HCT116 (cell line): ENCODE measurements at regions not wholly inside any gene's neighbourhood (a gene's known extent, or its start where the extent isn't known, plus 50 kb on each side); places are given as distances from the start of the nearest gene placed in this dataset.

Experiments
- ATAC-seq: fragments of 200-7000 bp; cut with Tn5 transposase; 2 replicates; pipeline ENCODE4 v1.9.1; 2020; ENCODE audit warnings: mild to moderate bottlenecking, moderate library complexity
- BruUV-seq: library from RNA; stranded (reverse); fragments of 400-500 nt; replicated peaks from 2 replicates; lab custom pipeline; 2021; lab: Mats Ljungman, UMichigan
- CTCF ChIA-PET: fragments of 300-600 bp; sonication (Branson Sonifier 250); formaldehyde crosslinking; loops from one replicate; lab custom pipeline; 2021; ENCODE audit warnings: antibody characterized with exemption; lab: Charles Lee
- POLR2A ChIA-PET: fragments of 300-600, 350-600 bp; sonication (Branson Sonifier 250); formaldehyde crosslinking; loops from one replicate; lab custom pipeline; 2021; ENCODE audit warnings: antibody characterized with exemption; lab: Charles Lee
- RAD21 ChIA-PET, 2 experiments: fragments of 300-600 bp; sonication (Branson Sonifier 250); formaldehyde crosslinking; loops; one replicate each; lab custom pipeline; 2023; ENCODE audit warnings: low total read pairs in 2 of 2; ENCODE audit not compliant: uncharacterized antibody in 2 of 2, unreplicated experiment in 2 of 2, low non-redundant PET in 1 of 2; lab: Charles Lee
- DNase-seq: peaks from one replicate; pipeline ENCODE4 v3.0.0-alpha.2; 2010; ENCODE audit warnings: low read depth, low spot score
- H2AFZ ChIP-seq: fragments of 200-600 bp; shearing (Covaris generic), sonication (generic); 2 replicates; pipeline ENCODE4 v1.6.1; 2017; ENCODE audit warnings: low read depth, mixed run types, mixed read lengths, antibody characterized with exemption, low read length; ENCODE audit not compliant: poor library complexity, severe bottlenecking
- H3K27ac ChIP-seq: 2 replicates; pipeline ENCODE4 v1.5.1; 2012; ENCODE audit warnings: low read depth, low read length
- H3K27me3 ChIP-seq: fragments of 200-600 bp; sonication (generic); 2 replicates; pipeline ENCODE4 v1.6.1; 2016; ENCODE audit warnings: mixed run types, low read length, mixed read lengths; ENCODE audit not compliant: insufficient read depth
- H3K36me3 ChIP-seq, 2 experiments: fragments of 200-500 bp in 1 of 2; fragments of 200-600 bp in 1 of 2; sonication (Bioruptor generic) in 1 of 2; sonication (generic) in 1 of 2; 2 replicates each; pipeline versions ENCODE4 v1.5.1 to v1.6.1; 2014 to 2016; ENCODE audit warnings: low read length in 2 of 2, inconsistent platforms in 1 of 2, mixed read lengths in 1 of 2, mixed run types in 1 of 2; ENCODE audit not compliant: insufficient read depth in 2 of 2, control insufficient read depth in 1 of 2
- H3K4me1 ChIP-seq, 2 experiments: fragments of 200-600 bp in 1 of 2; sonication (generic) in 1 of 2; 2 replicates each; pipeline versions ENCODE4 v1.5.1 to v1.6.1; 2012 to 2017; ENCODE audit warnings: low read length in 2 of 2, inconsistent platforms in 1 of 2, mild to moderate bottlenecking in 1 of 2, mixed read lengths in 1 of 2, mixed run types in 1 of 2, moderate library complexity in 1 of 2; ENCODE audit not compliant: insufficient read depth in 2 of 2, control insufficient read depth in 1 of 2
- H3K4me2 ChIP-seq: fragments of 200-600 bp; sonication (generic); 2 replicates; pipeline ENCODE4 v1.6.1; 2017; ENCODE audit warnings: mixed run types, low read length, mixed read lengths
- H3K4me3 ChIP-seq, 2 experiments: fragments of 200-600 bp in 1 of 2; sonication (generic) in 1 of 2; replicated peaks in 1 of 2; 2 replicates each; pipeline ENCODE4 v1.5.1; 2011 to 2016; ENCODE audit warnings: low read length in 2 of 2, control low read depth in 1 of 2, low read depth in 1 of 2, mild to moderate bottlenecking in 1 of 2, mixed read lengths in 1 of 2, mixed run types in 1 of 2
- H3K79me2 ChIP-seq: fragments of 200-600 bp; sonication (generic); 2 replicates; pipeline ENCODE4 v1.6.1; 2017; ENCODE audit warnings: mild to moderate bottlenecking, mixed run types, low read length, moderate library complexity, mixed read lengths; ENCODE audit not compliant: insufficient read depth
- H3K9ac ChIP-seq: fragments of 200-600 bp; sonication (generic); 2 replicates; pipeline ENCODE4 v1.6.1; 2016; ENCODE audit warnings: low read length, mixed read lengths
- H3K9me2 ChIP-seq: fragments of 200-600 bp; sonication (generic), shearing (Covaris generic); 2 replicates; pipeline ENCODE4 v1.6.1; 2017; ENCODE audit warnings: mixed run types, mild to moderate bottlenecking, moderate library complexity; ENCODE audit not compliant: insufficient read depth
- H3K9me3 ChIP-seq, 2 experiments: fragments of 200-500 bp in 1 of 2; fragments of 200-600 bp in 1 of 2; sonication (Bioruptor generic) in 1 of 2; sonication (generic) in 1 of 2; 2 replicates each; pipeline ENCODE4 v1.6.1; 2014 to 2017; ENCODE audit warnings: low read length in 2 of 2, mixed read lengths in 2 of 2, inconsistent platforms in 1 of 2, low read depth in 1 of 2, mild to moderate bottlenecking in 1 of 2, mixed run types in 1 of 2, moderate library complexity in 1 of 2; ENCODE audit not compliant: control insufficient read depth in 1 of 2, insufficient read depth in 1 of 2
- H4K20me1 ChIP-seq: fragments of 200-600 bp; sonication (generic), shearing (Covaris generic); 2 replicates; pipeline ENCODE4 v1.6.1; 2017; ENCODE audit warnings: mixed run types, mild to moderate bottlenecking, moderate library complexity; ENCODE audit not compliant: insufficient read depth
- EGR1 ChIP-seq: IDR thresholded peaks from 2 replicates; pipeline ENCODE4 v1.6.1; 2012; ENCODE audit warnings: low read depth
- ELF1 ChIP-seq: IDR thresholded peaks from 2 replicates; pipeline ENCODE4 v1.6.1; 2012; ENCODE audit warnings: low read depth, borderline replicate concordance
- EZH2phosphoT487 ChIP-seq: fragments of 200-600 bp; IDR thresholded peaks from 2 replicates; pipeline ENCODE4 v1.6.1; 2018; ENCODE audit warnings: antibody characterized with exemption, borderline replicate concordance
- FOSL1 ChIP-seq: IDR thresholded peaks from 2 replicates; pipeline ENCODE4 v1.6.1; 2012; ENCODE audit warnings: low read depth
- JUND ChIP-seq: IDR thresholded peaks from 2 replicates; pipeline ENCODE4 v1.6.1; 2012
- POLR2A ChIP-seq: IDR thresholded peaks from 2 replicates; pipeline ENCODE4 v1.7.0; 2011; ENCODE audit warnings: borderline replicate concordance; ENCODE audit not compliant: insufficient read depth, insufficient read length; ENCODE audit errors: extremely low read depth
- POLR2AphosphoS5 ChIP-seq: IDR thresholded peaks from 2 replicates; pipeline ENCODE4 v1.6.1; 2011; ENCODE audit warnings: mild to moderate bottlenecking, low read depth, low read length, moderate library complexity
- RAD21 ChIP-seq: IDR thresholded peaks from 2 replicates; pipeline ENCODE4 v1.6.1; 2012; ENCODE audit warnings: low read depth, mild to moderate bottlenecking
- SP1 ChIP-seq: IDR thresholded peaks from 2 replicates; pipeline ENCODE4 v1.6.1; 2012; ENCODE audit warnings: low read depth
- SRF ChIP-seq: IDR thresholded peaks from 2 replicates; pipeline ENCODE4 v1.6.1; 2012; ENCODE audit warnings: low read depth
- TCF7L2 ChIP-seq: IDR thresholded peaks from 2 replicates; pipeline ENCODE4 v1.7.0; 2011; ENCODE audit warnings: borderline replicate concordance, inconsistent platforms; ENCODE audit not compliant: insufficient read depth, insufficient read length; ENCODE audit errors: extremely low read depth
- ZNF274 ChIP-seq: fragments of 200-500 bp; sonication (Bioruptor generic); IDR thresholded peaks from 2 replicates; pipeline ENCODE4 v1.6.1; 2014; ENCODE audit warnings: mild to moderate bottlenecking, low read depth, low read length, inconsistent platforms
- intact Hi-C: fragments of 100-400 bp; cut with micrococcal nuclease; formaldehyde crosslinking; loops from 2 replicates; pipeline ENCODE4 v1.10.0; 2022
- TF ChIP-seq, protein P1 (sequence below): IDR thresholded peaks from 2 replicates; pipeline ENCODE4 v1.6.1; 2012
- TF ChIP-seq, protein P2 (sequence below): IDR thresholded peaks from 2 replicates; pipeline ENCODE4 v1.6.1; 2012; ENCODE audit warnings: low read depth
- TF ChIP-seq, protein P3 (sequence below): IDR thresholded peaks from 2 replicates; pipeline ENCODE4 v1.6.1; 2012
- TF ChIP-seq, protein P4 (sequence below), 3 experiments: fragments of 200-600 bp in 1 of 3; sonication (generic) in 1 of 3; IDR thresholded peaks in 2 of 3; conservative IDR thresholded peaks in 1 of 3; 2 replicates each; pipeline ENCODE4 v1.5.1; 2012 to 2017; ENCODE audit warnings: low read depth in 2 of 3, low read length in 2 of 3, antibody characterized with exemption in 1 of 3, borderline replicate concordance in 1 of 3, control low read depth in 1 of 3, mild to moderate bottlenecking in 1 of 3, mixed read lengths in 1 of 3, mixed run types in 1 of 3, moderate library complexity in 1 of 3; ENCODE audit not compliant: insufficient read depth in 1 of 3
- TF ChIP-seq, protein P5 (sequence below): IDR thresholded peaks from 2 replicates; pipeline ENCODE4 v1.6.1; 2011; ENCODE audit warnings: mild to moderate bottlenecking, low read length, moderate library complexity; ENCODE audit not compliant: insufficient replicate concordance; ENCODE audit errors: extremely low read depth

DNA sequence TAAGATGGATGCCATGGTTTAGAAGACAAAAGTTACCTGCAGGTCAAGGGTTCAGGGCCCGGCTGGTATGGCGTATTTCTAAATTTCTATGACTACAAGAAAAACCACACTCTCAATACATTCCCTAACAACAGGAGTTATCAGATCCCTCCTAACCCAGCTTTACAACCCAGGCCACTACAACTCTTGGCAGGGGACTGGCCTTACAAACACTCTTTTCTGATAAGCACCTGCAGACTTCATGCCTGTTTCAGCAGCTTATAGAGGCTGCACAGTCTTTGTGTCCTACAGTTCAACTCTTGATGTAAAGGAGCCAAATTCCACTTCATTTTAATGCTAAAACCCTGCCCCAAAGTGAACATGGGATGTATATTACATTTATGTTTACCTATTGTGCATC lies 461.4 kb downstream of the SIPA1L2 start:
- H3K4me2 ChIP-seq, result no peak overlapping the region
- H3K27ac ChIP-seq, result no peak overlapping the region
- H3K9me3 ChIP-seq, result no peaks in the 10 kb centered on the region
- DNase-seq, result no peak
- no TSS peak for BruUV-seq
- RAD21 ChIA-PET, result no interaction called here
- no peak overlapping the region for H3K4me3 ChIP-seq
- no peak overlapping the region for H2AFZ ChIP-seq
- H3K27me3 ChIP-seq, result no peaks in the 10 kb centered on the region
- no peaks in the 10 kb centered on the region for H4K20me1 ChIP-seq
- no peak for ATAC-seq
- no peak overlapping the region for H3K9ac ChIP-seq
- H3K36me3 ChIP-seq, result no peaks in the 10 kb centered on the region
- H3K79me2 ChIP-seq, result no peaks in the 10 kb centered on the region
- intact Hi-C loops, result no loop called here
- TF ChIP-seq, protein P1, sequence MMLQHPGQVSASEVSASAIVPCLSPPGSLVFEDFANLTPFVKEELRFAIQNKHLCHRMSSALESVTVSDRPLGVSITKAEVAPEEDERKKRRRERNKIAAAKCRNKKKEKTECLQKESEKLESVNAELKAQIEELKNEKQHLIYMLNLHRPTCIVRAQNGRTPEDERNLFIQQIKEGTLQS, result no peak
- TF ChIP-seq POLR2AphosphoS5, result no peak
- TF ChIP-seq ELF1, result no peak
- TF ChIP-seq TCF7L2, result no peak
- no peak for TF ChIP-seq FOSL1
- TF ChIP-seq POLR2A, result no peak
- TF ChIP-seq, protein P2, sequence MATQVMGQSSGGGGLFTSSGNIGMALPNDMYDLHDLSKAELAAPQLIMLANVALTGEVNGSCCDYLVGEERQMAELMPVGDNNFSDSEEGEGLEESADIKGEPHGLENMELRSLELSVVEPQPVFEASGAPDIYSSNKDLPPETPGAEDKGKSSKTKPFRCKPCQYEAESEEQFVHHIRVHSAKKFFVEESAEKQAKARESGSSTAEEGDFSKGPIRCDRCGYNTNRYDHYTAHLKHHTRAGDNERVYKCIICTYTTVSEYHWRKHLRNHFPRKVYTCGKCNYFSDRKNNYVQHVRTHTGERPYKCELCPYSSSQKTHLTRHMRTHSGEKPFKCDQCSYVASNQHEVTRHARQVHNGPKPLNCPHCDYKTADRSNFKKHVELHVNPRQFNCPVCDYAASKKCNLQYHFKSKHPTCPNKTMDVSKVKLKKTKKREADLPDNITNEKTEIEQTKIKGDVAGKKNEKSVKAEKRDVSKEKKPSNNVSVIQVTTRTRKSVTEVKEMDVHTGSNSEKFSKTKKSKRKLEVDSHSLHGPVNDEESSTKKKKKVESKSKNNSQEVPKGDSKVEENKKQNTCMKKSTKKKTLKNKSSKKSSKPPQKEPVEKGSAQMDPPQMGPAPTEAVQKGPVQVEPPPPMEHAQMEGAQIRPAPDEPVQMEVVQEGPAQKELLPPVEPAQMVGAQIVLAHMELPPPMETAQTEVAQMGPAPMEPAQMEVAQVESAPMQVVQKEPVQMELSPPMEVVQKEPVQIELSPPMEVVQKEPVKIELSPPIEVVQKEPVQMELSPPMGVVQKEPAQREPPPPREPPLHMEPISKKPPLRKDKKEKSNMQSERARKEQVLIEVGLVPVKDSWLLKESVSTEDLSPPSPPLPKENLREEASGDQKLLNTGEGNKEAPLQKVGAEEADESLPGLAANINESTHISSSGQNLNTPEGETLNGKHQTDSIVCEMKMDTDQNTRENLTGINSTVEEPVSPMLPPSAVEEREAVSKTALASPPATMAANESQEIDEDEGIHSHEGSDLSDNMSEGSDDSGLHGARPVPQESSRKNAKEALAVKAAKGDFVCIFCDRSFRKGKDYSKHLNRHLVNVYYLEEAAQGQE, result no peak
- TF ChIP-seq, protein P3, sequence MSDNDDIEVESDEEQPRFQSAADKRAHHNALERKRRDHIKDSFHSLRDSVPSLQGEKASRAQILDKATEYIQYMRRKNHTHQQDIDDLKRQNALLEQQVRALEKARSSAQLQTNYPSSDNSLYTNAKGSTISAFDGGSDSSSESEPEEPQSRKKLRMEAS, result no peak
- TF ChIP-seq SRF, result no peak
- TF ChIP-seq, protein P4, sequence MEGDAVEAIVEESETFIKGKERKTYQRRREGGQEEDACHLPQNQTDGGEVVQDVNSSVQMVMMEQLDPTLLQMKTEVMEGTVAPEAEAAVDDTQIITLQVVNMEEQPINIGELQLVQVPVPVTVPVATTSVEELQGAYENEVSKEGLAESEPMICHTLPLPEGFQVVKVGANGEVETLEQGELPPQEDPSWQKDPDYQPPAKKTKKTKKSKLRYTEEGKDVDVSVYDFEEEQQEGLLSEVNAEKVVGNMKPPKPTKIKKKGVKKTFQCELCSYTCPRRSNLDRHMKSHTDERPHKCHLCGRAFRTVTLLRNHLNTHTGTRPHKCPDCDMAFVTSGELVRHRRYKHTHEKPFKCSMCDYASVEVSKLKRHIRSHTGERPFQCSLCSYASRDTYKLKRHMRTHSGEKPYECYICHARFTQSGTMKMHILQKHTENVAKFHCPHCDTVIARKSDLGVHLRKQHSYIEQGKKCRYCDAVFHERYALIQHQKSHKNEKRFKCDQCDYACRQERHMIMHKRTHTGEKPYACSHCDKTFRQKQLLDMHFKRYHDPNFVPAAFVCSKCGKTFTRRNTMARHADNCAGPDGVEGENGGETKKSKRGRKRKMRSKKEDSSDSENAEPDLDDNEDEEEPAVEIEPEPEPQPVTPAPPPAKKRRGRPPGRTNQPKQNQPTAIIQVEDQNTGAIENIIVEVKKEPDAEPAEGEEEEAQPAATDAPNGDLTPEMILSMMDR (IDR thresholded peaks at IDR 0.05 in 2 of 3, conservative IDR thresholded peaks at IDR 0.05 in 1 of 3; ENCODE audit: borderline replicate concordance in 1 of 3, insufficient read depth in 1 of 3, low read depth in 2 of 3, low read length in 2 of 3), result no peak
- TF ChIP-seq, protein P5, sequence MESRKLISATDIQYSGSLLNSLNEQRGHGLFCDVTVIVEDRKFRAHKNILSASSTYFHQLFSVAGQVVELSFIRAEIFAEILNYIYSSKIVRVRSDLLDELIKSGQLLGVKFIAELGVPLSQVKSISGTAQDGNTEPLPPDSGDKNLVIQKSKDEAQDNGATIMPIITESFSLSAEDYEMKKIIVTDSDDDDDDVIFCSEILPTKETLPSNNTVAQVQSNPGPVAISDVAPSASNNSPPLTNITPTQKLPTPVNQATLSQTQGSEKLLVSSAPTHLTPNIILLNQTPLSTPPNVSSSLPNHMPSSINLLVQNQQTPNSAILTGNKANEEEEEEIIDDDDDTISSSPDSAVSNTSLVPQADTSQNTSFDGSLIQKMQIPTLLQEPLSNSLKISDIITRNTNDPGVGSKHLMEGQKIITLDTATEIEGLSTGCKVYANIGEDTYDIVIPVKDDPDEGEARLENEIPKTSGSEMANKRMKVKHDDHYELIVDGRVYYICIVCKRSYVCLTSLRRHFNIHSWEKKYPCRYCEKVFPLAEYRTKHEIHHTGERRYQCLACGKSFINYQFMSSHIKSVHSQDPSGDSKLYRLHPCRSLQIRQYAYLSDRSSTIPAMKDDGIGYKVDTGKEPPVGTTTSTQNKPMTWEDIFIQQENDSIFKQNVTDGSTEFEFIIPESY, result no peak
- TF ChIP-seq JUND, result no peak
- no peak for TF ChIP-seq ZNF274
- no peak for TF ChIP-seq EZH2phosphoT487
- TF ChIP-seq SP1, result no peak
- no peak for TF ChIP-seq RAD21
- TF ChIP-seq EGR1, result no peak
- TF ChIP-seq, all 23 proteins: peak for 0
- Histone ChIP-seq H3K4me1 (no peaks in the 10 kb centered on the region), H3K9me2 (no peaks in the 10 kb centered on the region)
- ChIA-PET POLR2A (no interaction called here), CTCF (no interaction called here)
